SK-N-SH treated with all-trans-retinoic acid at 6 μM for 48 hours (cell line): ENCODE measurements at regions not wholly inside any gene's neighbourhood (a gene's known extent, or its start where the extent isn't known, plus 50 kb on each side); places are given as distances from the start of the nearest gene placed in this dataset.

ENCODE experiments used
- GLIS3 ChIP-seq: fragments of 250-450 bp; sonication (Bioruptor Pico); IDR thresholded peaks from 2 replicates; pipeline ENCODE4 v1.5.0; 2020; ENCODE audit warnings: mild to moderate bottlenecking, moderate library complexity
- ISL1 ChIP-seq: fragments of 250-450 bp; sonication (Bioruptor Pico); IDR thresholded peaks from 2 replicates; pipeline ENCODE4 v2.1.2; 2022; ENCODE audit warnings: mild to moderate bottlenecking, moderate library complexity
- ZC3H10 ChIP-seq: fragments of 250-450 bp; sonication (Bioruptor Pico); IDR thresholded peaks from 2 replicates; pipeline ENCODE4 v1.5.1; 2021; ENCODE audit warnings: mild to moderate bottlenecking, moderate library complexity
- ZFP3 ChIP-seq: fragments of 250-450 bp; sonication (Bioruptor Pico); IDR thresholded peaks from 2 replicates; pipeline ENCODE4 v1.5.0; 2020; ENCODE audit warnings: mild to moderate bottlenecking, moderate library complexity
- TF ChIP-seq, protein P1 (sequence below): fragments of 250-450 bp; sonication (Bioruptor Pico); IDR thresholded peaks from 2 replicates; pipeline ENCODE4 v1.5.1; 2021; ENCODE audit warnings: mild to moderate bottlenecking, moderate library complexity
- TF ChIP-seq, protein P2 (sequence below): fragments of 250-450 bp; sonication (Bioruptor Pico); IDR thresholded peaks from 2 replicates; pipeline ENCODE4 v1.8.0; 2020; ENCODE audit warnings: mild to moderate bottlenecking, moderate library complexity, borderline replicate concordance

DNA sequence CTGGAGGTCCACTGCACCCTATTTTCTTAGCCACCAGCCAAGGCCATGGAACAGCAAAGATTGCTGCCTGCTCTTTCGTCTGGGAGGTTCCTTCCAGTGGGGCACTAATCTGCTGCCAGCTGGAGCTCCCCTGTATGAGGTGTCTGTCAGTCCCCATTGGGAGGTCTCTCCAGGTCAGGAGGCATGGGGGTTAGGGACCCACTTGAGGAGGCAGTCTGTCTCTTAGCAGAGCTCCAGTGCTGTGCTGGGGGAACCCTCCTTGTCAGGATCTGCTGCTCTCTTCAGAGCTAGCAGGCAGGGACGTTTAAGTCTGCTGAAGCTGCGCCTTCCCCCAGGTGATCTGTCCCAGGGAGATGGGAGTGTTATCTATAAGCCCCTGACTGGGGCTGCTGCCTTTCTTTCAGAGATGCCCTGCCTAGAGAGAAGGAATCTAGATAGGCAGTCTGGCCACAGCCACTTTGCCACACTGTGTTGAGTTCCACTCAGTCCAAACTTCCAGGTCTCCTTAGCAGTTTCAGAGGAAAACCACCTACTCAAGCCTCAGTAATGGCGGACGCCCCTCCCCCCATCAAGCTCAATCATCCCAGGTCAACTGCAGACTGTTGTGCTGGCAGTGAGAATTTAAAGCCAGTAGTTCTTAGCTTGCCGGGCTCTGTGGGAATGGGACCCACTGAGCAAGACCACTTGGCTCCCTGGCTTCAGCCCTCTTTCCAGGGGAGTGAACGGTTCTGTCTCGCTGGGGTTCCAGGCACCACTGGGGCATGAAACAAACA is 317.7 kb downstream of the LRRC70 start:
- TF ChIP-seq, protein P1, sequence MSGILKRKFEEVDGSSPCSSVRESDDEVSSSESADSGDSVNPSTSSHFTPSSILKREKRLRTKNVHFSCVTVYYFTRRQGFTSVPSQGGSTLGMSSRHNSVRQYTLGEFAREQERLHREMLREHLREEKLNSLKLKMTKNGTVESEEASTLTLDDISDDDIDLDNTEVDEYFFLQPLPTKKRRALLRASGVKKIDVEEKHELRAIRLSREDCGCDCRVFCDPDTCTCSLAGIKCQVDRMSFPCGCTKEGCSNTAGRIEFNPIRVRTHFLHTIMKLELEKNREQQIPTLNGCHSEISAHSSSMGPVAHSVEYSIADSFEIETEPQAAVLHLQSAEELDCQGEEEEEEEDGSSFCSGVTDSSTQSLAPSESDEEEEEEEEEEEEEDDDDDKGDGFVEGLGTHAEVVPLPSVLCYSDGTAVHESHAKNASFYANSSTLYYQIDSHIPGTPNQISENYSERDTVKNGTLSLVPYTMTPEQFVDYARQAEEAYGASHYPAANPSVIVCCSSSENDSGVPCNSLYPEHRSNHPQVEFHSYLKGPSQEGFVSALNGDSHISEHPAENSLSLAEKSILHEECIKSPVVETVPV, result no peak
- no peak for TF ChIP-seq ZFP3 (CRISPR knock-in tag)
- TF ChIP-seq ZC3H10, result no peak
- no peak for TF ChIP-seq GLIS3 (CRISPR knock-in tag)
- TF ChIP-seq, protein P2, sequence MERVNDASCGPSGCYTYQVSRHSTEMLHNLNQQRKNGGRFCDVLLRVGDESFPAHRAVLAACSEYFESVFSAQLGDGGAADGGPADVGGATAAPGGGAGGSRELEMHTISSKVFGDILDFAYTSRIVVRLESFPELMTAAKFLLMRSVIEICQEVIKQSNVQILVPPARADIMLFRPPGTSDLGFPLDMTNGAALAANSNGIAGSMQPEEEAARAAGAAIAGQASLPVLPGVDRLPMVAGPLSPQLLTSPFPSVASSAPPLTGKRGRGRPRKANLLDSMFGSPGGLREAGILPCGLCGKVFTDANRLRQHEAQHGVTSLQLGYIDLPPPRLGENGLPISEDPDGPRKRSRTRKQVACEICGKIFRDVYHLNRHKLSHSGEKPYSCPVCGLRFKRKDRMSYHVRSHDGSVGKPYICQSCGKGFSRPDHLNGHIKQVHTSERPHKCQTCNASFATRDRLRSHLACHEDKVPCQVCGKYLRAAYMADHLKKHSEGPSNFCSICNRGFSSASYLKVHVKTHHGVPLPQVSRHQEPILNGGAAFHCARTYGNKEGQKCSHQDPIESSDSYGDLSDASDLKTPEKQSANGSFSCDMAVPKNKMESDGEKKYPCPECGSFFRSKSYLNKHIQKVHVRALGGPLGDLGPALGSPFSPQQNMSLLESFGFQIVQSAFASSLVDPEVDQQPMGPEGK (CRISPR knock-in tag), result no peak
- TF ChIP-seq ISL1 (CRISPR knock-in tag), result no peak
